Fibroblast of villous mesenchyme (primary cell): ENCODE measurements at regions not wholly inside any gene's neighbourhood (a gene's known extent, or its start where the extent isn't known, plus 50 kb on each side); places are given as distances from the start of the nearest gene placed in this dataset.

Source experiments
- DNase-seq: peaks from one replicate; pipeline ENCODE4 v3.0.0-alpha.2; 2010; ENCODE audit warnings: low read depth
- H3K4me3 ChIP-seq: 2 replicates; pipeline ENCODE4 v1.5.1; 2011; ENCODE audit warnings: low read depth, mild to moderate bottlenecking, low read length
- TF ChIP-seq, protein P1 (sequence below): IDR thresholded peaks from 2 replicates; pipeline ENCODE4 v1.5.1; 2012; ENCODE audit warnings: low read depth, mild to moderate bottlenecking, low read length; ENCODE audit not compliant: insufficient read depth

DNA sequence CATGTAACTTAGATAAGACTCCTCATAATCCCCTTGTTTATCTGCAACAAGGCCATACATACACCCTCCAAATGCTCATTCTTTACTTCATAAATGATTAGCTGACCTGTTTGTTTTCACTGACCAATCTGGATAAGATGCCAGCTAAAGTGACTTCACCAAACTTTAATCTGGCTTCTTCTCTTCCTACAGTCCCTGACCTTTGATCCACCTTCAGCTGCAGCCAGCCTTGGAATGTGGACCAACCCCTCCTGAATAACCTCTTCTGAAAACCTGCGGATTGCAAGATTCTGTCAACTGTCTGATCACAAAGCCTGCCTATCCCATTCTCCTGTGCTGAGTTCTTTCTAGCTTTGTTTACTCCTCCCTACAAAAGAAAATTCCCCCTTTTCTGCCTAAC lies 476.8 kb downstream of the LRRC70 start:
- no peak overlapping the region for H3K4me3 ChIP-seq
- TF ChIP-seq, protein P1, sequence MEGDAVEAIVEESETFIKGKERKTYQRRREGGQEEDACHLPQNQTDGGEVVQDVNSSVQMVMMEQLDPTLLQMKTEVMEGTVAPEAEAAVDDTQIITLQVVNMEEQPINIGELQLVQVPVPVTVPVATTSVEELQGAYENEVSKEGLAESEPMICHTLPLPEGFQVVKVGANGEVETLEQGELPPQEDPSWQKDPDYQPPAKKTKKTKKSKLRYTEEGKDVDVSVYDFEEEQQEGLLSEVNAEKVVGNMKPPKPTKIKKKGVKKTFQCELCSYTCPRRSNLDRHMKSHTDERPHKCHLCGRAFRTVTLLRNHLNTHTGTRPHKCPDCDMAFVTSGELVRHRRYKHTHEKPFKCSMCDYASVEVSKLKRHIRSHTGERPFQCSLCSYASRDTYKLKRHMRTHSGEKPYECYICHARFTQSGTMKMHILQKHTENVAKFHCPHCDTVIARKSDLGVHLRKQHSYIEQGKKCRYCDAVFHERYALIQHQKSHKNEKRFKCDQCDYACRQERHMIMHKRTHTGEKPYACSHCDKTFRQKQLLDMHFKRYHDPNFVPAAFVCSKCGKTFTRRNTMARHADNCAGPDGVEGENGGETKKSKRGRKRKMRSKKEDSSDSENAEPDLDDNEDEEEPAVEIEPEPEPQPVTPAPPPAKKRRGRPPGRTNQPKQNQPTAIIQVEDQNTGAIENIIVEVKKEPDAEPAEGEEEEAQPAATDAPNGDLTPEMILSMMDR, result no peak
- DNase-seq, result no peak

DNA sequence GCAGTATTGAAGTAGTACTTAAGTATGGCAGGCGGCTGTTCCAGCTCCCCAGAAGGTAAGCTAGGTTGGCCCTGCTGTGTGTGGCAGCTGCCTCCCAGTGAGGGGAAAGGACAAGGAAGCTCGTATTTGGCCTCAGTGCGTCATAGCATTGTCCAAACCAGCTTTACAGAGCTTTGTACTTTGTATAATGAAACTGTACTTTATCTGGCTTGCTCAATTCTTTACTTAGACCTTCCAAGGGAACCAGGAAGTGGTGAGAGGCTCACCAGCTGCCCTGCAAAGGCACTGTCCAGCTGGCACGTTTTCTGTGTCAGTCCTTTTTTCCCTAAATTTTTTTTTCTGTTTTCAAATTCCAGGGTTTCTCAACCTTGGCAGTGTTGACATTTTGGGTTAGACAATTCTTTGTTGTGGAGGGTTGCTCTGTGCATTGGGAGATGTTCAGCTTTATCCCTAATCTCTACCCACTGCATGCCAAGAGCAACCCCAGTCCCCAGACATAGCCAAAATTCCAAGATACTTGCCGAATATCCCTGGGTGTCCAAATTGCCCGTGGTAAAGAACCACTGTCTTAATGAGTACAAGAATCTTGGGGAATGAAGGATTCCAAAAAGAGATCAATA lies 474.5 kb downstream of the LRRC70 start:
- peak; percentile 2 for DNase-seq
- TF ChIP-seq, protein P1, result no peak
- H3K4me3 ChIP-seq, result no peak overlapping the region

DNA sequence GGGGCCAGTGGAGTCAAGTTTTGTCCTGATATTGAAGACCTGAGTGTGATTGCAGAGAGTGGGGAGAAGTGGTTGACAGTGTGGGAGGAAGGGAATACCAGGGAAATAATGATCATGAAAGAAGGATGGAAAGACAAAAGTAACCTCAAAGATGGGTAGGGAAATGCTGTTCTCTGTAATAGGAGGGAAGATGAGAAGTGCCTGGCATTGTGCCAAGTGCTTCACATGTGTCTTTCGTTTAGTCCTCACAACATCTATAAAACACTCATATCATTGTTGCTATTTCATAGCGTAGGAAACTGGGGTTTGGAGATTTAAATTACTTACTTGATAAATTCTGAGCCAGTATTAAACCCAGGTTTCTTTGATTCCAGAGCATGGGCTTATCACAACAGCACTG lies 472.3 kb downstream of the LRRC70 start:
- no peak overlapping the region for H3K4me3 ChIP-seq
- TF ChIP-seq, protein P1, result no peak
- no peak for DNase-seq

DNA sequence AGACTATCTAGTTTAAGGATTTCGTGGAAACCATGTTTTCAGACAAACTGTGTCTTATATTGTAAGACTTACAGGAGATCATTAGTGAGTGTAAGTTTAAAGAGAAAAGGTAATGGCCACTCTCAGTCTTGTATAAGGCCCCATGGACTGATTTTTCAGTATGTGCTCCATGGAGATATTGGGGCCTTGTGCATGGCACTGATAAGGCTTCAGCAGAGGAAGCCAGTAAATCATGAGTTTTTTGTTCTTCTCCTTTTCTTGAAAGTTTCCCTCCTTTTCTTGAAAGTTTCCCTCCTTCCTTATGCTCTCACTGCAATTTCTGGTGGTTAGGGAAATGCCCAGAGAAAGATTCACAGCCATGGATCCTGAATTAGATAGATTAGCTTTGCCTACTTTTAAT lies 471.3 kb downstream of the LRRC70 start:
- no peak for DNase-seq
- no peak overlapping the region for H3K4me3 ChIP-seq
- TF ChIP-seq, protein P1, result no peak

DNA sequence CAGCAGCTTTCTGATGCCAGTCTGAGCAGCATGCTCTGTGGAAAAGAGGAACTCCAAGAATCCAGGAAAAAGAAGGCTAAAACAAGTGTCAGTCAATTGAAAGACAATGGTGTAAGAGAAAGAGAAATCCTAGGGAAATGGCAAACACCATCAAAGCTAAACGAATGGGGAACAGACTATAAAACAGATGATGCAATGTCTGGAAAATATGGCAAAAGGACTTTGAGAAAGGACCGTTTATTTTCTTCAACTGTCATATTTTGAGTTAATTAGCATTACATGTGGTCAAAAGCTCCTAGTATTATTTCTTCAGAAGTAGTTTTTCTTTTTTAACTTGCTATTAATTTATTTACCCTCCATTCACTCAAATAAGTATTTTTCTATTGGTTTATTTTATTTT lies 465.2 kb downstream of the LRRC70 start:
- TF ChIP-seq, protein P1, result no peak
- no peak for DNase-seq
- H3K4me3 ChIP-seq, result no peak overlapping the region

DNA sequence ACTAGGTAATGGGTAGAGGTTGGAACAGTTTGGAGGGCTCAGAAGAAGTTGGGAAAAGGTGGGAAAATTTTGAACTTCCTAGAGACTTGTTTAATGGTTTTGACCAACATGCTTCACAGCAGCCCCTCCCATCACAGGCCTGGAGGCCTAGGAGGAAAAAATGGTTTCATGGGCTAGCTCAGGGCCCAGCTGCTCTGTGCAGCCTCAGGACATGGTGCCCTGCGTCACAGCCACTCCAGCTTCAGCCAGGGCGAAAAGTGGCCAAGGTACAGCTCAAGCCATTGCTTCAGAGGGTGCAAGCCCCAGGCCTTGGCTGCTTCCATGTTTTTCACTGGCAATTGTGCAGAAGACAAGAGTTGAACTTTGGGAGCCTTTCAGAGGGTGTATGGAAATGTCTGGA lies 453.7 kb downstream of the LRRC70 start:
- no peak for DNase-seq
- TF ChIP-seq, protein P1, result no peak
- H3K4me3 ChIP-seq, result no peak overlapping the region

DNA sequence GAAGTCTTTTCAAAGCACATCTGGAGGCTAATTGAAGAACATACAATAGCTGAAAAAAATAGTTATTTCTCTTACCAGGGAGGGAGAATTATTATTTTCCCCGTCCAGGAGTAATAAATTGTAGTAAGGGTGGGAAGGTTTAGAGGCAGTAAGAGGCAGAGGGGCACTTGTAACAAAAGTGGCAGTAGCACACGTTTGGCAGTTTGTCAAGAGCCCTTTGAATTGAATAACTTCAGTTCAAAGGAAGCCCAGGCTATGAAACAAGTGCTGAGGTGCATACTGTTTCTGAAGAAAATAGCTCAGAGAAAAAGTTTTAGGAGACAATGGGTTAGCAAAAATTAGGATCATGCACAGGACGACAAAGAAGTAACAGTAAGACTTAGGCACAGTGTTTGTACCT lies 451.3 kb downstream of the LRRC70 start:
- TF ChIP-seq, protein P1, result no peak
- H3K4me3 ChIP-seq, result no peak overlapping the region
- no peak for DNase-seq
